GM19240 (cell line): ENCODE measurements at regions not wholly inside any gene's neighbourhood (a gene's known extent, or its start where the extent isn't known, plus 50 kb on each side); places are given as distances from the start of the nearest gene placed in this dataset.
"Not testable (repeated sequence)": the region's sequence is repeated elsewhere in the genome, so short reads cannot be mapped to it uniquely, and the experiment has no call there.

Experiments used
- DNase-seq: peaks from one replicate; pipeline ENCODE4 v3.0.0; 2011; ENCODE audit warnings: low spot score; ENCODE audit not compliant: insufficient read length

DNA sequence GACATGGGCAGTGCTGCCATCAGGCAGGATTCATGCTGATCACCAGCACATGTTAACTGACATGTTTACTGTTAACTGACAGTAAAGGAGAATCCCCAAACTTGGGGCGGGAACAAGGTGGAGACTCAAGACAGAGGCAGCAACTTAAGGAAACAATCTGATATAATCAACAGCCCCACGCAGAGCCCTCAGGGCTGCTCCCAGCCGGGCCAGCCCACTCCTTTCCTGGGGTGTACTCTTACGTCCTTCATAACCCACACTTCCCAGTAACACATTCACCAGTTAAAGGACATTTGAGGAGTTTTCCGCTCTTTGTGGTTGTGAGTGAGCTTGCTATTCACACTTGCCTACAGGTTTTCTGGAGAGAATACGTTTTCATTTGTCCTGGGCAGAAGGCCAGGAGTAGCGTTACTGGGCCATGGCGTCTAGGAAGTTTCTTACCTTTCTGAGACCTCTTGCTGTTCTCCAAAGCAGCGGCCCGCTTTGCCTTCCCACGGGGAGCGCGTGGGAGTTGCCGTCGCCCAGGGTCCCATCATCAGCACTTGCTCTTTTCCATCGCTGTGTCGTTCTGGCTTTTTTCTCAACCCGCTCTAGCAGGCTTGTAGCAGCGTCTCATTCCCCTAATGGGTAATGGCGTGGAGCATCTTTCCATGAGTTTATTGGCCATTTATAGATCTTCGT, 56.4 kb downstream of the FOXF2 start:
- no peak for DNase-seq

DNA sequence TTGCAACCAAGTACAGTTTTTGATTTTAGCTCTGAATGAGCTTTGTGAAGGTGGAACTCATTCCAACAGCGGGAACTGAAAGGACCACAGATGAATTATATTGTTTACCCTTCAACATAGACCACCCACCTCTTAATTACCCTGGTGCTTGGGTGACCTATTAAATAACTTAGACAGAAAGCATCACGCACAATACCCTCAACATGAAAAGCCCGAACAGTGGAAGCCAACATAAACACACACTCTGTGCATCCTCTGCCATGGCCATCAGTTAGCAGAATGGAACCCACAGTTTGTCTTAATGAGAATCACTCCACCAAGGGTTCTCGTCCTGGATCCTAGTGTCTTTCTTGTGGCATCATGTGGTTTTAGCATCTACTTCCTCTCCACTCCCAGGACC, 60.5 kb downstream of the FOXF2 start:
- DNase-seq, result no peak

DNA sequence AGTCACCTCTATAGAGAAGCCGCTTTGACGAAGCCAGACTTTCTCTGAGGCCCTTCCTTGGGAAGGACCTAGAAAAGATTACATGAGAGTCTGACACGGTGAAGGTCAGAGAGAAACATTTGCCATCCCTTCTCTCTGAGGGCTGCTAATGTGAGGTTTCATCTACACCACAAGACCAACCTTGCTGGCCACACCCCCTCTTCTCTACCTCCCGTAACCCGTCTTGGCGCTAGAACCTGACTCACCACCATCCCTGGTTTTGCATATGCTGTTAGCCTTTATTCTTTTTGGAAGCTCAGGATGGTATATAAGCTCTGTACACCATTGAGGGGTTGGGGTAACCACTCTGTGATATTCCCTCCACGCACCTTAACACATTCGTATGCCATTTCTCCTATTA, 63.6 kb downstream of the FOXF2 start:
- DNase-seq, result no peak

DNA sequence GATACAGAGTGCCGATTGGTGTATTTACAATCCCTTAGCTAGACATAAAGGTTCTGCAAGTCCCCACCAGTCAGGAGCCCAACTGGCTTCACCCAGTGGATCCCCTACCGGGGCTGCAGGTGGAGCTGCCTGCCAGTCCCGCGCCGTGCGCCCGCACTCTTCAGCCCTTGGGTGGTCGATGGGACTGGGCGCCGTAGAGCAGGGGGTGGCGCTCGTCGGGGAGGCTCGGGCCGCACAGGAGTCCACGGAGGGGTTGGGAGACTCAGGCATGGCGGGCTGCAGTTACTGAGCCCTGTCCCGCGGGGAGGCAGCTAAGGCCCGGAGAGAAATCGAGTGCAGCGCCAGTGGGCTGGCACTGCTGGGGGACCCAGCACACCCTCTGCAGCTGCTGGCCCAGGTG, 67.4 kb downstream of the FOXF2 start:
- DNase-seq, result not testable (repeated sequence)

DNA sequence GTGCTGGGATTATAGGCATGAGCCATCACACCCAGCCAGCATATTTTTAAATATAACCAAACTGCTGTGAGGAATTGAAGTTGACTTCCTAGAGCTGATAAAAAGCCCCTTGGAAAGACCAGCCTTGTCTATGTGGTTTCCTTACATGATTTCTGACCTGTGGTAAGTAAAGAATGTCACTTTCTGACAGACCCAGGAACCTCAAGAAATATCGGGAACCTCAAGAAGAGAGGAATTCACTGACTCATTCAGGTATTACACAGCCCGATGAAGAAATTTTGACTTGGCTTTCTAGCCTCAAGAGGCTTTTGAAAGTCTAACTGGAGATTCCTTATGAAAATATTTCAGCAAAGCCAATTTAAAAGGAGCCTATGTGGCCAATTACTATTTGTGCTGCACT, 71.8 kb downstream of the FOXF2 start:
- no peak for DNase-seq

DNA sequence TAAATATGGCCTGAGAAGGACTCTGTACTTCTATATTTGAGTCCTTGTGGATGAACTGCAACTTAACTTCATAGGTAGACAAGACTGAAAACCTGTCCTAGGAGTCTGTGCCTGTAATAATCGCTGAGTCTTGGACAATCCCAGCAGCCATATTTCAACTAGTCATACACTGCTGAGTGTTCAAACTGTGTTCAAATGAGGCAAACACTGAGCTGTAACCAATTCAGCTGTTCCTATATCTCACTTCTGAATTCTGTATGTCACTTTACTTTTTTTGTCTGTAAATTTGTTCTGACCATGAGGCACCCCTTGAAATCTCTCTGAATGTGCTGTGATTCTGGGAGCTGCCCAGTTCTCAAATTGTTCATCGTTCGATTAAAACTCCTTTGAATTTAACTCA, 72.4 kb downstream of the FOXF2 start:
- no peak for DNase-seq

DNA sequence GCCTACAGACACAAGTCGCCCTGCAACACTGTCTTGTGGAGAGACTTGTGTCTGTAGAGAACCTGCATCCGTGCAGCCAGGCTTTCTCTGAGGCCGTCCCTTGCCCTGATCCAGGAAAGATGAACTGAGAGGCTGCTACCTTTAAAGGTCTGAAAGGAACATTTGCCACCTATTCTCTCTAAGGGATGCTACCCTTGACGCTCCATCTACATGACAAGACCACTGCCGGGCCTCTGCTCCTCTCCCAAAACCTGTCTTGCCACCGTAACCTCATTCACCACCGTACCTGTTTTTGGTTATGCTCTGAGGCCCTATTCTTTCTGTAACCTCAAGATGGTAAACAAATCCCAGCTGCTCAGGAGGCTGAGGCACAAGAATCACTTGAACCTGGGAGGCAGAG, 73.9 kb downstream of the FOXF2 start:
- no peak for DNase-seq

DNA sequence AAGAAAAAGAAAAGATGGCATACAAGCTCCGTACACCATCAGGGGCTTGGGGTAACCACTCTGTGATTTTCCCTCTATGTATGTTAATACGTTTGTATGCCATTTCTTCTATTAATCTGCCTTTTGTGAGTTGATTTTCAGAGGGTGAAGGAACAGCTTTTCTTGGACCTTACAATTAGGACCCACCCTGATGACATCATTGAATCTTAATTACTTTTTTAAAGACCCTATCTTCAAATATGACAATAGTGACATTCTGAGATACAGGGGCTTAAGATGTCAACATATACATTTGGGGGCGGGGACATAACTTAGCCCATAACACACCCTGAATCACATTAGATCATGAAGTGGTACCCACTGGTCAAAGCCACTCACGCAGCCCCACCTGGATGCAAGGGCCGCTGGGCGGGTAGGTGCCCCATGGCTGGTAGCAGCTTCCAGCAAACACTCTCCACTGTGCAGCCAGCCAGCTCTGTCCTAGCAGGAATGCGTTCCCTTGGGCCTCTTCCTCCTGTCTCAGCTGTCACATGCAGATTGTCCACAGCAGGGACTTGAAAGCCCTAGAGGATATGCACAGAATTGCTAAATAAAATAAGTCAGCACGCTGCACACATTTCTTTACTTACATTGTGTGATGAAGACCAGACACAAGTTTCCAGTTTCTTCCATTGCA, 74.5 kb downstream of the FOXF2 start:
- DNase-seq, result no peak

DNA sequence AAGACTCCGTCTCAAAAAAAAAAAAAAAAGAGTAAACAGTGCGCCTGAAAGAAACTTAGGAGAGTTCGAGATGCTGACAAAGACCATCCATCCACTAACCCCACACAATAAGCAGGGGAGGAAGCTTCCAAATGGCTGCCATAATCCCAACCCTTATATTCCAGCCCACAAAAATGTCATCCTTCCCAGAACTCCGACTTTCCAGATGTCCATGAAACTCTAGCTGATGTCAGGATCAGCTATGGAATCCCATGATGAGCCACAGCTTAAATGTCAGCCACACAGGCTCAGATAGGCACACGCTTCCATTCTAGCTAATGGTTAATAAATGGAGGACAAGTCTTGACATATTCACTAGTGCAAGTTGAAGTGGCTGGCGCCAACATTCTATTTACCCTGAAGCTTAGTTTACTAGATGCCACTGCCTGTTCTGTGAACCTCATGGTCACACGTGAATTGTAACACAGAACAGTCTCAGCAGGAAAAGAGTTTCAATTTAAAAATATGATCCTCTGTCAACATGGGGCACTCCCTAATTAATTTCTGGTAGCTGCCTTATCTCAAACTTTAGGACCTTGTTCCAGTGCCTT, 75.5 kb downstream of the FOXF2 start:
- no peak for DNase-seq

DNA sequence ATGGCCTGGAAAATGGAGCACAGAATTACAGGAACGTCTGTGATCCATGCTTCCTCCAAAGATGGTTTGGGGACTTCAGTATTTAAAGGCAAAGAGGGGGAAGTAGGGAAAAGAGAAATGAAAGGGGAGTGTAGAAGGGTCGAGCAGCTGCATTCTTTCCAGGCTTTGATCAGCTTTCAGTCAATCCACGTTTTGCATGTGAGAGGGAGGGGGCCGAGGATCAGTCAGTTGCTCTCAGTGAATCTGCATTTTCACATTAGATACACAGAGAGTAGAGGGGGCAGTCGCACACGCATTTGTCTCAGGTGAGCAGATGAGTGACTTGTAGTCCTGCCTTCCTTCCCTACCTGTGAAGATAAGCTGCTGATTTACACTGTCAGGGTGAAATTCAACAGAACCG, 78.8 kb downstream of the FOXF2 start:
- DNase-seq, result no peak

DNA sequence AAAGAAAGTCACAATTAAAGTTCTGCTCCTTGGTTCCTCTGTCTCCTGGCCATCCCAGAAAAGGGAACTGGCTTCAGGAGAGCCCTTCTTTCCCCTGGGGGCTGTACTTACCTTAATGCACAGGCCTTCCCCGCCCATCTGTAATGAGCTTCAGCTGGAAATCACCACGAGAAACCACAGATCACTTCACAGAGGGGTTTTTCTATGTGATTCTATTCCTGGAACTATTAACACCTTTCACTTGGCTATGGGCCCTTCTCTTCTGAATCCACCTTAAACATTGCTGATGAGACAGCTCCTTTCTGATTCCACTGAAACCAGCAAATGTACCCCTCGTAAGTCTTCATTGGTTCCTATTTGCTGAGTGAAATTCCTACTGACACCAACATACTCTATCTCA, 80.7 kb downstream of the FOXF2 start:
- no peak for DNase-seq

DNA sequence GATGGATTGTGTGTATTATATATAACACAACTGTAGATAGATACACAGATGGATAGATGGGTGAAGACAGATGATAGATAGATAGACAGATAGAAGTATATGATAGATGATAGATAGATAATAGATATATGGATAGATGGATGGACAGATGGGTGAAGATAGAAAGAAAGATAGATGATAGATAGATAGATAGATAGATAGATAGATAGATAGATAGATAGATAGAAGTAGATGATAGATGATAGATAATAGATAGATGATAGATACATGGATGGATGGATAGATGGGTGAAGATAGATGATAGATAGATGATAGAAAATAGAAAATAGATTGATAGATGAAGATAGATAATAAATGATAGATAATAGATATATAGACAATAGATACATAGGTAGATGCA, 83.3 kb downstream of the FOXF2 start:
- no peak for DNase-seq

DNA sequence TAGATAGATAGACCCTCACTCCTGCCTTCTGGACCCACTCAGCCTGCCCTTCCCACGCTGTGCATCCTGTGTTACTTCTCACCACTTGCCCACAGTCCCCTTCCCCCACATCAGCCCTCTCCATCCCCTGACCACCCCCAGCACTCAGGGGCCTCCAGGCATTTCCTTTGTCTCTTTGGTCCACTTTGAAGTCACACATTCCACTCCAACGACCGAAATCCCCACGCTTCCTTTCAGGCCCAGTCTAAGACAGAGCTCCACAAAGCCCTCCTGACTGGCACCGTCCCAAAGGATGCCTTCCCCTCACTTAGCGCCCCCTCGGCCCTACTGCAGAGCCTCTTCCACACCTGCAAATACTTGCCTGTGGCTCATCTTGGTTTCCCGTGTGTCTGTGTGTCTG, 83.8 kb downstream of the FOXF2 start:
- no peak for DNase-seq

DNA sequence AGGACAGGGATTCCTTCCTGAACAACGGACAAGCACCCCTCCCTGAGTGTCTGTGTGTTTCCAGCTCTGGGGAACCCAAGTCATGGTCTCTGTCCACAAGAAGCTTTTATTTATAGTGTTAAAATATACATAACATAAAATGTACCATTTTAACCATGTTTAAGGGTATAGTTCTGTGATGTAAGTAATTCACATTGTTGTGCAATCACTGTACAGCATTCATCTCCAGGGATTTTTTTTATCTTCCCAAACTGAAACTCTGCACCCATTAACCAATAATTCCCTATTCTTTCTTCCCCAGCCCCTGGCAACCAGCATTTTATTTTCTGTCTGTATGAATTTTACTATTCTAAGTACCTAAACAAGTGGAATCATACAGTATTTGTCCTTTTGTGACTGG, 84.2 kb downstream of the FOXF2 start:
- DNase-seq, result no peak

DNA sequence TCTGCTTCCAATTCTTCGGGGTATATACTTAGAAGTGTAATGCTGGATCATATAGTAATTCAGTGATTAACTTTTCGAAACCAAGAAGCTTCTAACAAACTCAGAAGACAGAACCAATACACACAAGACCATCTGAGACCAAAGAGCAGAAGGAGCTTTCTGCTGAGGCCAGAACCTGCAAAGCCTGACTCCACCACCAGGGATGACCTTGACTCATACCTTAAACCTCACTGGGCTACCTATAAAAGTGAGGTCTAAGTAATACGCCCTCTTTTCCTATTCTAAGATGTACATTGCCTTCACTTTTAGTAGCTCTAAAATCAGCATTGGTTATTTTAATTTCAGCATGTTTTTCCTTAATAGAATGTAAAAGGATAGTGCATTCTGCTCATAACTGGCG, 84.8 kb downstream of the FOXF2 start:
- DNase-seq, result no peak

DNA sequence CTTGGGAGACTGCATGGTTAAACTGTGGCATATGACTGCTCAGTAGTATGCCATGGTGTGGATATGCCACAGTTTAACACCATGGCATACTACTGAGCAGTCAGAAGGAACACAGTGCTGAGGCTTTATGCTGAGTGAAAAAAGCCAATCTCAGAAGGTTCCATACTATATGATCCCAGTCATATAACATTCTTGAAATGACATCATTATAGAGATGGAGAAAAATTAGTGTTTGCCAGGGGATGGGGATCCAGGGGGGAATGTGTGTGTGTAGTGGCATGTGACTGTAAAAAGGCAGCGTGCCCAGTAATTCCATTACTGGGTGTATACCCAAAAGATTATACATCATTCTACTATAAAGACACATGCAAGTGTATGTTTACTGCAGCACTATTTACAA, 85.8 kb downstream of the FOXF2 start:
- DNase-seq, result no peak

DNA sequence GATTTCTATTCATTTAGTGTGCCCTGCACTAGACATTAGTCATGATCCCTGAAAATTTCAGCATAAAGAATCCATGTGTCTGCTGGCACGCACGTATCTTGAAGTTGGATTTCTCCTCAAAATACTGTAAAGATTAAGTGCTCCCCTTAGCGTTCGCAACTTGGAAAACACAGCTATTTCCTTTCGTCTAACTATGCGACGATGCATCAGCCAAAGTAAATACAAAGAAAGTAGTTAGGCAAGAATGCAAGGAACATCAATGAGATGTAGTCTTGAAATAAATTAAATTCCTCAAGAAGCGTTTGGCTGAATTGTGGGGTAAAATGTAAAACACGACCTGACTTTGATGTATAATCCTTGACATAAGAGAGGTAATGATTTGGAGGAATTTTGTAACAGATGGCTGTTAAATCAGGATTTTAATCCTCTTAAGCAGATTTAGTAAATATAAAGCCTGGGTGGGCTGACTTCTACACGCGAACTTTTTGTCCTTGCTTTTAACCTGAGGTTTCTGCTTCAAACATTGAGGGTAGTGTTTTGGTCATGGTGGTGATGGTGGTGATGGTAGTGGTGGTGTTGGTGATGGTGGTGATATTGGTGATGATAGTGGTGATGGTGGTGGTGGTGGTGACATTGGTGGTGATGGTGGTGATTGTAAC, 88.2 kb downstream of the FOXF2 start:
- no peak for DNase-seq

DNA sequence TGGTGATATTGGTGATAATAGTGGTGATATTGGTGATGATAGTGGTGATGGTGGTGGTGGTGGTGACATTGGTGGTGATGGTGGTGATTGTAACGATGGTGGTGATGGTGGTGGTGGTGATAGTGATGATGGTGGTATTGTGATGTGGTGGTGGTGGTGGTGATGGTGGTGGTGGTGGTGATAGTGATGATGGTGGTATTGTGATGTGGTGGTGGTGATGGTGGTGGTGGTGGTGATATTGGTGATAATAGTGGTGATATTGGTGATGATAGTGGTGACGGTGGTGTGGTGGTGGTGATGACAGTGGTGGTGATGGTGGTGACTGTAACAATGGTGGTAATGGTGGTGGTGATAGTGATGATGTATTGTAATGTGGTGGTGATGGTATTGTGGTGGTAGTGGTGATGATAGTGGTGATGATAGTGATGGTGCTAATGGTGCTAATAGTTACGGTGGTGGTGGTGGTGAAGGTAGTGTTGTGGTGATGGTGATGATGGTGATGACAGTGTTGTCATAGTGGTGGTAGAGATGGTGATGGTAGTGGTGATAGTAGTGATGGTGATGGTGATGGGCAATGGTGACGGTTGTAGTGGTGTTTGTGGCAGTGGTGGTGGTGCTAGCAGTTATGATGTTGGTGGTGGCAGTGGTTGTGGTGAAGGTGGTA, 88.9 kb downstream of the FOXF2 start:
- DNase-seq, result not testable (repeated sequence)

DNA sequence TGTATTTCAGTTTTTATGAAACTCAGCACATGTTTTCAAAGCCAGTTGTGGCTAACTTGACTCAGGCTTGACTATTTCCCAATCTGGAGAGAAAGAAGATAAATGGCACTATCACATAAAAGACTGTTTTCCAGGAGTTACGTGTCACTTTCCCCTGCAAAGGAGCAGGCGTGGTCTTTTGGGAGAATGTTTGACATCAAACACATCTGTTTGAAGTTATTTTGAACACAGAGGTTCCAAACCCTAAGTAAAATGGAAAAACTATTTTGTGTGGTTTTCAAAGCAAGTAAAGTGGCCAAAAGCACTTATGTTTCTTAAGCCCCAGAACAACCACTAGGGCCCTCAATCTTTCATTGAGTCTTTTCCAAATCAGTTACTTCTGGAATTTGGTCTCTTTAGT, 89.7 kb downstream of the FOXF2 start:
- no peak for DNase-seq

DNA sequence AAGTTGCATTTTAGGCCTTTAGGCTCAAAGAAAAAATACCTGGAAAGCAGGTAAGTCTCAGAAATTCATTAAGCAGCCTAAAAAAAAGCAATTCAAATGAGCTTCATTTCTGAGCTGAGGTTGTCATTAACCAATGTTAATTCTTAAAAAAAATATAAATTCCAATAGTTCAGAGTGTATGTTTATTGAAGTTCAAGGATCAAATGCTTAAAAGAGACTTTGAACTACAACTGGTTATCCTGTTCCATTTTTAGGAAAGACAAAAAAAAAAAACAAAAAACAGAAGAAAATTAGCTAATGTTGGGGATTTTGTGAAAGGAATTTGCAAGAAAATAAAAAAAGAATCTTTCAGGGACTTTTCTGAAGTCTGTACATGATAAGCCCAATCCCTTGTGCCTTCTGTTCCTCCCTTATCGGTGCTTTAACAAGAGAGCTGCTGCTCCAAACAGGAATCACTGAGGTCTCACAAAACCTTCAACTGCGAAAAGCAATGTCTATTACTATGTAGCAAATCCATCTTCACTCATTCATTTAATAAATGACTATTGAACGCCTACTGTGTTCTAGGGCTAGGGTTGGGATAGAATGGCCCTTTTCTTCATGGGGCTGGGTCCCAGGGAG, 90.3 kb downstream of the FOXF2 start:
- no peak for DNase-seq

DNA sequence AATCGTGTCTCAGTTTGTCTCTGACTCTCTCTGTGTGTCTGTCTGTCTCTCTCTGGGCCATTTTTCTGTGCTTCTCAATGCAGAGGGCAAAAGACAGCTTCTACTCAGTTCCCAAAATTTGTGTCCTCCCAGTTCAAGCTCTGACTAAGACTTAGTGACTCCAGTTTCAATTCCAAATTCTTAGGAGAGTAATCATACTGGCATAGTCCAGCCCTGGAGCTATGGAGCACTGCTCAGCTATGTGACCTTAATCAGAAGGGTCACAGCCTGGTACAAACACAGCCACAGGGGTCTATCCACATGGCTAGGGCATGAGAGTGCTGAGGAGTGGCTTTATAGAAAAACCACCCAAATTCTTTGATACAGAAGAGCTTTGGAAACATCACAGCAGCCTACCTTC, 91.9 kb downstream of the FOXF2 start:
- DNase-seq, result no peak
